ENCODE measurements at regions not wholly inside any gene's neighbourhood (a gene's known extent, or its start where the extent isn't known, plus 50 kb on each side); places are given as distances from the start of the nearest gene placed in this dataset.

DNA sequence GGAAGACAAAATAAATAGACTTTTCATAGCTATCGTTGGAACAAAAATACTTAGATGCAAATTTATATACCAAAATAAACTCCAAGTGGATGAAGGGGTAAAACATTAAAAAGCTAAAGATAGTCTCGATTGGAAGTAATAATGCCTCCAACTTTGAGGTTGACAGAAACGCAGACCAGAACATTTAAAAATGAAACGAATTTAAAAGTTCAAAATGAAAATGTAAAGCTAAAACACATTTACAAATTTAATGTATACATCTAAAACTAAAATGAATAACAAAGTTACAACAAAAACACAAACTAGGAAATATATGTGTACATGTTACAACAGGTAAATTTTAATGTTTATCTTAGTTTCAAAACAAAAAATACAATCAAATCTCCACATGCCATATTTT, 107.5 kb upstream of the AKR1E2 start:
- no peak for TF ChIP-seq CTCF (IDR thresholded peaks at IDR 0.05)
- no peak for TF ChIP-seq POLR2A (IDR thresholded peaks at IDR 0.05)

Data from testis (tissue), 2 donors.